ENCODE measurements at regions not wholly inside any gene's neighbourhood (a gene's known extent, or its start where the extent isn't known, plus 50 kb on each side); places are given as distances from the start of the nearest gene placed in this dataset.

DNA sequence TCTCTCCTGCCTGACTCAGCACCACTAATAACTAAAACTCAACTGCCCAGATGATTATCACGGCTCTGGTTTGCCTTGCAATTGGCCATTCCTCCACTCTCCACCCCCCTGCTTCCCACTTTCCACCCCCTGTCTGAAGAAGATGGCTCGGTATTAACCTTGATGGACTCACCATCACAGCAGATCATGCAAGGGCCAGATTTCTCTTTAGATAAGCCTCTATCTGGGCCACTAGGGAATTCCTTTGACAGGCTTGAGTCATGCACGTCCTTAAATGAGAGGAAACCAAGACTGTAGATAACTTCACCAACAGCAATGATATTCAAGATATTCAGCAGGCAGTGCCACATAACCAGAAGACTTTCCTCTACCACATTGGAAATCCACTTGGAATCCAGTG lies 131.1 kb upstream of the NBEA start:
- Histone ChIP-seq H3K4me1 (ENCODE audit: control insufficient read depth in 1 of 2, insufficient read depth in 2 of 2, low read length in 2 of 2) (no peaks in the 10 kb centered on the region), H3K9me2 (ENCODE audit: insufficient read depth) (no peaks in the 10 kb centered on the region), H3K79me2 (ENCODE audit: insufficient read depth, low read length) (no peaks in the 10 kb centered on the region), H4K20me1 (ENCODE audit: insufficient read depth) (no peaks in the 10 kb centered on the region), H3K27me3 (ENCODE audit: insufficient read depth, low read length) (no peaks in the 10 kb centered on the region), H3K4me2 (ENCODE audit: low read length) (no peak overlapping the region), H3K36me3 (ENCODE audit: control insufficient read depth in 1 of 2, insufficient read depth in 2 of 2, low read length in 2 of 2) (no peaks in the 10 kb centered on the region), H3K4me3 (replicated peaks in 1 of 2; ENCODE audit: low read depth in 1 of 2, low read length in 2 of 2) (no peak overlapping the region), H3K9ac (ENCODE audit: low read length) (no peak overlapping the region), H3K27ac (ENCODE audit: low read depth, low read length) (no peak overlapping the region), H3K9me3 (ENCODE audit: control insufficient read depth in 1 of 2, insufficient read depth in 1 of 2, low read depth in 1 of 2, low read length in 2 of 2) (no peaks in the 10 kb centered on the region; a peak in 1 of 4 replicates), H2AFZ (ENCODE audit: low read depth, low read length, poor library complexity, severe bottlenecking) (no peak overlapping the region)
- DNase-seq (ENCODE audit: low read depth, low spot score) (no peak), ATAC-seq (no peak)
- ChIA-PET POLR2A (no interaction called here), CTCF (no interaction called here), RAD21 (ENCODE audit: low non-redundant PET in 1 of 2, low total read pairs in 2 of 2, uncharacterized antibody in 2 of 2, unreplicated experiment in 2 of 2) (no interaction called here)
- no peak for TF ChIP-seq CEBPB (IDR thresholded peaks at IDR 0.05; ENCODE audit: low read depth)
- no peak for TF ChIP-seq SP1 (IDR thresholded peaks at IDR 0.05; ENCODE audit: low read depth)
- TF ChIP-seq, protein P1, sequence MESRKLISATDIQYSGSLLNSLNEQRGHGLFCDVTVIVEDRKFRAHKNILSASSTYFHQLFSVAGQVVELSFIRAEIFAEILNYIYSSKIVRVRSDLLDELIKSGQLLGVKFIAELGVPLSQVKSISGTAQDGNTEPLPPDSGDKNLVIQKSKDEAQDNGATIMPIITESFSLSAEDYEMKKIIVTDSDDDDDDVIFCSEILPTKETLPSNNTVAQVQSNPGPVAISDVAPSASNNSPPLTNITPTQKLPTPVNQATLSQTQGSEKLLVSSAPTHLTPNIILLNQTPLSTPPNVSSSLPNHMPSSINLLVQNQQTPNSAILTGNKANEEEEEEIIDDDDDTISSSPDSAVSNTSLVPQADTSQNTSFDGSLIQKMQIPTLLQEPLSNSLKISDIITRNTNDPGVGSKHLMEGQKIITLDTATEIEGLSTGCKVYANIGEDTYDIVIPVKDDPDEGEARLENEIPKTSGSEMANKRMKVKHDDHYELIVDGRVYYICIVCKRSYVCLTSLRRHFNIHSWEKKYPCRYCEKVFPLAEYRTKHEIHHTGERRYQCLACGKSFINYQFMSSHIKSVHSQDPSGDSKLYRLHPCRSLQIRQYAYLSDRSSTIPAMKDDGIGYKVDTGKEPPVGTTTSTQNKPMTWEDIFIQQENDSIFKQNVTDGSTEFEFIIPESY (IDR thresholded peaks at IDR 0.05; ENCODE audit: extremely low read depth, insufficient replicate concordance, low read length), result no peak
- TF ChIP-seq, protein P2, sequence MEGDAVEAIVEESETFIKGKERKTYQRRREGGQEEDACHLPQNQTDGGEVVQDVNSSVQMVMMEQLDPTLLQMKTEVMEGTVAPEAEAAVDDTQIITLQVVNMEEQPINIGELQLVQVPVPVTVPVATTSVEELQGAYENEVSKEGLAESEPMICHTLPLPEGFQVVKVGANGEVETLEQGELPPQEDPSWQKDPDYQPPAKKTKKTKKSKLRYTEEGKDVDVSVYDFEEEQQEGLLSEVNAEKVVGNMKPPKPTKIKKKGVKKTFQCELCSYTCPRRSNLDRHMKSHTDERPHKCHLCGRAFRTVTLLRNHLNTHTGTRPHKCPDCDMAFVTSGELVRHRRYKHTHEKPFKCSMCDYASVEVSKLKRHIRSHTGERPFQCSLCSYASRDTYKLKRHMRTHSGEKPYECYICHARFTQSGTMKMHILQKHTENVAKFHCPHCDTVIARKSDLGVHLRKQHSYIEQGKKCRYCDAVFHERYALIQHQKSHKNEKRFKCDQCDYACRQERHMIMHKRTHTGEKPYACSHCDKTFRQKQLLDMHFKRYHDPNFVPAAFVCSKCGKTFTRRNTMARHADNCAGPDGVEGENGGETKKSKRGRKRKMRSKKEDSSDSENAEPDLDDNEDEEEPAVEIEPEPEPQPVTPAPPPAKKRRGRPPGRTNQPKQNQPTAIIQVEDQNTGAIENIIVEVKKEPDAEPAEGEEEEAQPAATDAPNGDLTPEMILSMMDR (IDR thresholded peaks at IDR 0.05 in 2 of 3, conservative IDR thresholded peaks at IDR 0.05 in 1 of 3; ENCODE audit: borderline replicate concordance in 1 of 3, insufficient read depth in 1 of 3, low read depth in 2 of 3, low read length in 2 of 3), result no peak
- no peak for TF ChIP-seq EZH2 (IDR thresholded peaks at IDR 0.05)
- TF ChIP-seq EZH2phosphoT487 (IDR thresholded peaks at IDR 0.05; ENCODE audit: borderline replicate concordance), result no peak
- no peak for TF ChIP-seq FOSL1 (IDR thresholded peaks at IDR 0.05; ENCODE audit: low read depth)
- TF ChIP-seq, protein P3, sequence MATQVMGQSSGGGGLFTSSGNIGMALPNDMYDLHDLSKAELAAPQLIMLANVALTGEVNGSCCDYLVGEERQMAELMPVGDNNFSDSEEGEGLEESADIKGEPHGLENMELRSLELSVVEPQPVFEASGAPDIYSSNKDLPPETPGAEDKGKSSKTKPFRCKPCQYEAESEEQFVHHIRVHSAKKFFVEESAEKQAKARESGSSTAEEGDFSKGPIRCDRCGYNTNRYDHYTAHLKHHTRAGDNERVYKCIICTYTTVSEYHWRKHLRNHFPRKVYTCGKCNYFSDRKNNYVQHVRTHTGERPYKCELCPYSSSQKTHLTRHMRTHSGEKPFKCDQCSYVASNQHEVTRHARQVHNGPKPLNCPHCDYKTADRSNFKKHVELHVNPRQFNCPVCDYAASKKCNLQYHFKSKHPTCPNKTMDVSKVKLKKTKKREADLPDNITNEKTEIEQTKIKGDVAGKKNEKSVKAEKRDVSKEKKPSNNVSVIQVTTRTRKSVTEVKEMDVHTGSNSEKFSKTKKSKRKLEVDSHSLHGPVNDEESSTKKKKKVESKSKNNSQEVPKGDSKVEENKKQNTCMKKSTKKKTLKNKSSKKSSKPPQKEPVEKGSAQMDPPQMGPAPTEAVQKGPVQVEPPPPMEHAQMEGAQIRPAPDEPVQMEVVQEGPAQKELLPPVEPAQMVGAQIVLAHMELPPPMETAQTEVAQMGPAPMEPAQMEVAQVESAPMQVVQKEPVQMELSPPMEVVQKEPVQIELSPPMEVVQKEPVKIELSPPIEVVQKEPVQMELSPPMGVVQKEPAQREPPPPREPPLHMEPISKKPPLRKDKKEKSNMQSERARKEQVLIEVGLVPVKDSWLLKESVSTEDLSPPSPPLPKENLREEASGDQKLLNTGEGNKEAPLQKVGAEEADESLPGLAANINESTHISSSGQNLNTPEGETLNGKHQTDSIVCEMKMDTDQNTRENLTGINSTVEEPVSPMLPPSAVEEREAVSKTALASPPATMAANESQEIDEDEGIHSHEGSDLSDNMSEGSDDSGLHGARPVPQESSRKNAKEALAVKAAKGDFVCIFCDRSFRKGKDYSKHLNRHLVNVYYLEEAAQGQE (IDR thresholded peaks at IDR 0.05; ENCODE audit: low read depth), result no peak
- TF ChIP-seq RAD21 (IDR thresholded peaks at IDR 0.05; ENCODE audit: low read depth), result no peak
- BruUV-seq (replicated peaks), result no TSS peak
- intact Hi-C loops (cut with micrococcal nuclease), result no loop called here
